GM23338 (cell line): ENCODE measurements at regions not wholly inside any gene's neighbourhood (a gene's known extent, or its start where the extent isn't known, plus 50 kb on each side); places are given as distances from the start of the nearest gene placed in this dataset.

ENCODE experiments used
- CREB1 ChIP-seq: fragments of 250-450 bp; sonication (Bioruptor Pico); IDR thresholded peaks from 2 replicates; pipeline ENCODE4 v1.5.0; 2020; ENCODE audit warnings: low read depth, mild to moderate bottlenecking, moderate library complexity
- CTCF ChIP-seq, 2 experiments: fragments of 200-600 bp in 1 of 2; sonication (generic) in 1 of 2; conservative IDR thresholded peaks; 2 replicates each; pipeline versions ENCODE4 v1.5.1 to v1.6.1; 2016 to 2017; ENCODE audit warnings: antibody characterized with exemption in 2 of 2, low read depth in 2 of 2, mild to moderate bottlenecking in 2 of 2, moderate library complexity in 1 of 2
- EZH2 ChIP-seq: fragments of 200-600 bp; sonication (generic); IDR thresholded peaks from one replicate; pipeline ENCODE4 v1.8.0; 2017; ENCODE audit warnings: antibody characterized with exemption, mild to moderate bottlenecking, low read depth; ENCODE audit not compliant: unreplicated experiment
- EZH2phosphoT487 ChIP-seq: fragments of 200-600 bp; sonication (generic); IDR thresholded peaks from one replicate; pipeline ENCODE4 v1.8.1; 2018; ENCODE audit warnings: antibody characterized with exemption; ENCODE audit not compliant: unreplicated experiment
- JUNB ChIP-seq: IDR thresholded peaks from one replicate; pipeline ENCODE4 v1.6.1; 2016; ENCODE audit warnings: antibody characterized with exemption; ENCODE audit not compliant: unreplicated experiment
- NANOG ChIP-seq: IDR thresholded peaks from 2 replicates; pipeline ENCODE4 v1.6.1; 2016; ENCODE audit warnings: antibody characterized with exemption, borderline replicate concordance
- POLR2AphosphoS5 ChIP-seq: IDR thresholded peaks from 2 replicates; pipeline ENCODE4 v1.6.1; 2016; ENCODE audit warnings: antibody characterized with exemption, low read depth
- REST ChIP-seq: IDR thresholded peaks from one replicate; pipeline ENCODE4 v1.6.1; 2018; ENCODE audit warnings: antibody characterized with exemption; ENCODE audit not compliant: unreplicated experiment
- STAT1 ChIP-seq: IDR thresholded peaks from one replicate; pipeline ENCODE4 v1.6.1; 2016; ENCODE audit warnings: antibody characterized with exemption; ENCODE audit not compliant: unreplicated experiment
- ZNF114 ChIP-seq: fragments of 250-450 bp; sonication (Bioruptor Pico); IDR thresholded peaks from 2 replicates; pipeline ENCODE4 v1.5.0; 2020; ENCODE audit warnings: mild to moderate bottlenecking, moderate library complexity
- ZNF331 ChIP-seq: fragments of 250-450 bp; sonication (Bioruptor Pico); IDR thresholded peaks from 2 replicates; pipeline ENCODE4 v1.5.0; 2020; ENCODE audit warnings: low read depth, mild to moderate bottlenecking, moderate library complexity

GRCh38 chr10:4357911-4358310, 468.1 kb upstream of the AKR1E2 start:
- no peak for TF ChIP-seq EZH2
- no peak for TF ChIP-seq CTCF (conservative IDR thresholded peaks at IDR 0.05; ENCODE audit: low read depth in 2 of 2)
- no peak for TF ChIP-seq POLR2AphosphoS5
- no peak for TF ChIP-seq JUNB
- TF ChIP-seq STAT1, result no peak
- no peak for TF ChIP-seq ZNF331
- TF ChIP-seq REST, result no peak
- TF ChIP-seq CREB1 (CRISPR knock-in tag), result no peak
- TF ChIP-seq EZH2phosphoT487, result no peak
- no peak for TF ChIP-seq NANOG
- no peak for TF ChIP-seq ZNF114
